ENCODE measurements at regions not wholly inside any gene's neighbourhood (a gene's known extent, or its start where the extent isn't known, plus 50 kb on each side); places are given as distances from the start of the nearest gene placed in this dataset.

DNA sequence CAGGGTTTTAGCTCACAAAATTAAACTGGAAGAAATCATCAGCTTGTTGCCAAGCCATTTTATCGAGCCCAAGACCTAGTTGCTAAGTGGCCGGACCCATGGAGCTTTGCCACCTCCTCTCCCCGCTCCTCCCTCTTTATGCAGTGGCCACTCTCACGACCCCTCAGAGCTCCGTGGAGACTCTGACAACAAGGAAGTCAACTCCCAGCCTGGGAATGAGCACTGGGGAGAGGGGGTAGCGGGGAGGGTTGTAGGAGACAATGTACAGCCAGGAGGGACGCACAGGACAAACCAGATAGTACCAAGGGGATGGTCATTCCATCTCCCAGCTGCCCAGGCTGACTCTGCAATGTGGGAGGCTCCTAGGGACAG is 250.9 kb downstream of the SIPA1L2 start:
- TF ChIP-seq, protein P1, sequence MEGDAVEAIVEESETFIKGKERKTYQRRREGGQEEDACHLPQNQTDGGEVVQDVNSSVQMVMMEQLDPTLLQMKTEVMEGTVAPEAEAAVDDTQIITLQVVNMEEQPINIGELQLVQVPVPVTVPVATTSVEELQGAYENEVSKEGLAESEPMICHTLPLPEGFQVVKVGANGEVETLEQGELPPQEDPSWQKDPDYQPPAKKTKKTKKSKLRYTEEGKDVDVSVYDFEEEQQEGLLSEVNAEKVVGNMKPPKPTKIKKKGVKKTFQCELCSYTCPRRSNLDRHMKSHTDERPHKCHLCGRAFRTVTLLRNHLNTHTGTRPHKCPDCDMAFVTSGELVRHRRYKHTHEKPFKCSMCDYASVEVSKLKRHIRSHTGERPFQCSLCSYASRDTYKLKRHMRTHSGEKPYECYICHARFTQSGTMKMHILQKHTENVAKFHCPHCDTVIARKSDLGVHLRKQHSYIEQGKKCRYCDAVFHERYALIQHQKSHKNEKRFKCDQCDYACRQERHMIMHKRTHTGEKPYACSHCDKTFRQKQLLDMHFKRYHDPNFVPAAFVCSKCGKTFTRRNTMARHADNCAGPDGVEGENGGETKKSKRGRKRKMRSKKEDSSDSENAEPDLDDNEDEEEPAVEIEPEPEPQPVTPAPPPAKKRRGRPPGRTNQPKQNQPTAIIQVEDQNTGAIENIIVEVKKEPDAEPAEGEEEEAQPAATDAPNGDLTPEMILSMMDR (IDR thresholded peaks at IDR 0.05; ENCODE audit: low read length) = no peak
- no peak for TF ChIP-seq EZH2 (optimal IDR thresholded peaks at IDR 0.05; ENCODE audit: low read depth, low read length)
